Testis (tissue), 2 donors: ENCODE measurements at regions not wholly inside any gene's neighbourhood (a gene's known extent, or its start where the extent isn't known, plus 50 kb on each side); places are given as distances from the start of the nearest gene placed in this dataset.

Source experiments
- POLR2A ChIP-seq: fragments of 450-650 bp; IDR thresholded peaks from one replicate; pipeline ENCODE4 v1.6.1; 2017; ENCODE audit warnings: antibody characterized with exemption, mild to moderate bottlenecking, moderate library complexity
- TF ChIP-seq, protein P1 (sequence below), 3 experiments: fragments of 450-650 bp in 2 of 3; fragments of 200-600 bp in 1 of 3; sonication (generic) in 1 of 3; IDR thresholded peaks; one replicate each; pipeline ENCODE4 v1.5.1; 2016 to 2019; ENCODE audit warnings: antibody characterized with exemption in 3 of 3, mild to moderate bottlenecking in 2 of 3, moderate library complexity in 1 of 3

DNA sequence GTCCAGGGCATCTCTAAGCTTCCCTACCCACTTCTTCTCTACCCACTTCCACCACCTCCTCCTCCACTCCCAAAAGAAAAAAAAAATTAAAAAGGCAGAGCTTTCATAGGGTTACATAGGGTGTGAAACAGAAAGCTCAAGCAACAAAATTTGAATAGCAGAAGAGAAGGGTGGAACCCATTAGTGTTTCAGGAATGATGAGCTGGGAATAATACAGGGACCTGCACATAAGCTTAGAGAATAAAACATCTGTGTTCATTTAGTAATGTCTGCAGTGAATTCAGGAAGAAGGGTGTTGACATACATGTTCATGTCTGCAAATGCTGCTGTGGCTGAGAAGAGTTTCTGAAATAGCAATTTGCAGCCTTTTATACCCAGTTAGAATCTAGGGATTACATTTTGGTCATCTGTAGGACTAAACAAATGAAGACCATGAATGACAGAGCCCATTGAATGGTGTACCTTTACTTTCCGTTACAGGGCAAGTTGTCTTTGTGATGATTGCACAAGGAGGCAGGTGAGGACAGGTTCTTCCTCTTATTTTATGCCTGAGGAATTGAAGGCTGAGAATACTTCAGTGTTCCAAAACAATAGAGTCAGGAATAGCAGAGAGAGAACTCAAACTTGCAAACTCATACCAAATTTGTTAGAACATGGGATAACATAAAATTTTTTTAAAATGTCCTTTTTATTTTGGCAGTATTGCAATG, 975.1 kb downstream of the TFAP2A start:
- TF ChIP-seq, protein P1, sequence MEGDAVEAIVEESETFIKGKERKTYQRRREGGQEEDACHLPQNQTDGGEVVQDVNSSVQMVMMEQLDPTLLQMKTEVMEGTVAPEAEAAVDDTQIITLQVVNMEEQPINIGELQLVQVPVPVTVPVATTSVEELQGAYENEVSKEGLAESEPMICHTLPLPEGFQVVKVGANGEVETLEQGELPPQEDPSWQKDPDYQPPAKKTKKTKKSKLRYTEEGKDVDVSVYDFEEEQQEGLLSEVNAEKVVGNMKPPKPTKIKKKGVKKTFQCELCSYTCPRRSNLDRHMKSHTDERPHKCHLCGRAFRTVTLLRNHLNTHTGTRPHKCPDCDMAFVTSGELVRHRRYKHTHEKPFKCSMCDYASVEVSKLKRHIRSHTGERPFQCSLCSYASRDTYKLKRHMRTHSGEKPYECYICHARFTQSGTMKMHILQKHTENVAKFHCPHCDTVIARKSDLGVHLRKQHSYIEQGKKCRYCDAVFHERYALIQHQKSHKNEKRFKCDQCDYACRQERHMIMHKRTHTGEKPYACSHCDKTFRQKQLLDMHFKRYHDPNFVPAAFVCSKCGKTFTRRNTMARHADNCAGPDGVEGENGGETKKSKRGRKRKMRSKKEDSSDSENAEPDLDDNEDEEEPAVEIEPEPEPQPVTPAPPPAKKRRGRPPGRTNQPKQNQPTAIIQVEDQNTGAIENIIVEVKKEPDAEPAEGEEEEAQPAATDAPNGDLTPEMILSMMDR (IDR thresholded peaks at IDR 0.05): no peak
- no peak for TF ChIP-seq POLR2A
